HG03025 (cell line): ENCODE measurements at regions not wholly inside any gene's neighbourhood (a gene's known extent, or its start where the extent isn't known, plus 50 kb on each side); places are given as distances from the start of the nearest gene placed in this dataset.

Experiments used
- ATAC-seq: cut with Tn5 transposase; IDR thresholded peaks from one replicate; pipeline ENCODE4 v1.9.1; 2021; ENCODE audit warnings: mild to moderate bottlenecking, moderate library complexity; ENCODE audit not compliant: unreplicated experiment, low FRiP score

DNA sequence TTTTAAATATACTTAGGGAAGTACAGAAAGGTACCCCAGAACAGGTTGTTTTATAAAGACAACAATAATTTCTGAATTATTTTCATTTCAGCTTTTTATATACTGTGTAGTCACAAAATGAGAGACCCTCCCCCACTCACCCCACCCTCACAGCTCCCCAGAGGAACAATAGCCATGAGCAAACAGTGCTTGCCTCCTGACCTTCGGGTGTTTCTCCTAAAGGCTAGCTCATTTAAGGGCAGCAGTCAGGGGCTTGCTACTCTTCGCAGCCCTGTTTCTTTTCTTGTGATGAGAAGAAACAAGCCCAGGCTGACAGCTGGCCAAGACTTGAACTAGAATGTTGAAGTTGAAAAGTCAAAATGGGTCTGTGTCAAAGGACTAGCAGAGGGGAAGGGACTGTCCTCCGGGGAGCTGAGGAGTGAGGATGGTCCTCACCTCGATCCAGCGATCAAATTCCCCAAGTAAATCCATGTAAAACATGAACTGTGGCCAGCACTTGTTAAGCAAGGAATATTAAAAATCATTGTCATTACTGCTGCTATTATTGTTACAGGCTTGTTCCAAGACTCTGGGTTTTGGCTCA is 133.8 kb upstream of the ARHGAP5 start:
- ATAC-seq: no peak

GRCh38 chr14:31943861-31944255 is 133.2 kb upstream of the ARHGAP5 start:
- ATAC-seq: no peak

DNA sequence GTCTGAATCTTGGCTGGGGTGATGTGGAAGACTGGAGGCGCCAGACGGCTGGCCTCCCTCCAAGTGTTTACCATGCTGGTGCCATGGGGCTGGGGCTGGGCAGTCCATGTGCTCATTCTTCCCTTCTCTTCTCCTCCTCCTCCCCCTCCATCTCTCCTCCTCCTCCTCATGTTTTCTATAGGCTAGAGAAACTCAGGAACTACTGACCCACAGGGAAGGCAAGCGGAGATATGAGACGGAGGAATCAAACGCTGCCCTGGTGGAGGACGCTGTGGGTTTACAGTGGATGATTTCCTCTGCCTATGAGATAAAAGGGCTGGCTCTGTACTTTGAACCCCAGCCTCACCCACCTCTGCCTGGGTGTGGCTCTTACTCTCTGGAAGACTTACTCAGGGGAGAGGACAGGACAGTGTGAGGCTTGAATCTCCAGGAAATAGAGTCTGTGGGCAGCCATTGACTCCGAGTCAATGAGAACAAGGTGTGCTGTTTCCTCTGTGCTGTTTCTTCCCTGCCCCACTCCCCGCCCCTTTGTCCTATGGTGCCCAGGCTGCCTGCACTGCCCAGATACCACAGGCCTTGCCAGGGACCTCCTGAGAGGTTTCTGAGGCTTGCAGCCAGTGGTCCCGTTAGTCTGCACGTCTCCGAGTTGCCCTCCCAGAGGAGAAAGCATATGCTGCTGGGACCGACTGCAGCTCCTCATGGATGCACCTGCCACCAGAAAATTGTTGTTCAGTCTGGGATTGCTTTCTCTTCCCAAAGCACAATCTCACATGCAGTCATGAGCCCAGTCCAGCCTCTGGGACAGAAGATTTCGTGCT is 132.6 kb upstream of the ARHGAP5 start:
- ATAC-seq: peak; percentile 7

GRCh38 chr14:31945074-31945613 is 132.0 kb upstream of the ARHGAP5 start:
- ATAC-seq: peak; percentile 78

GRCh38 chr14:31945701-31946100 is 131.4 kb upstream of the ARHGAP5 start:
- ATAC-seq: no peak

- ATAC-seq: no peak
These were observed 130.0 kb upstream of the ARHGAP5 start for GRCh38 chr14:31947076-31947475.

- no peak for ATAC-seq
These were observed 129.2 kb upstream of the ARHGAP5 start for GRCh38 chr14:31947680-31948595.

DNA sequence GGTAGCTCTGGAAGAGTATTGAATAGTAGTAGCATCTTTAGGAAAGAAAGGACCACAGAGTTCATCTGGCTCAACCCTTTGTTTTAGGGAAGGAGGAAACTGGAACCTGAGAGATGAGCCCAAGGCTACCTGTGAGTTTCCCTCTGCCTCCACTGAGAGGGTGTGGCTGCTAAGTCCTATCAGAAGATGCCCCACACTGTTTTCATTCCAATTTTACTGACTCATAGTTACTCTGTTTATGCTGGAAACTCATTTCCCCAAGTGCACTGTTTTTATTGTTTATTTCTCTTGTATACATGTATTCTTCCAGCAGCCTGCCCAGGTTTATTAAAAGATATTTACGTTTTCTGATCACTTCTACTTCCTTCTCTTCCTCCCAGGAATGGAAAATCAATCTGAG is 127.4 kb upstream of the ARHGAP5 start:
- ATAC-seq: no peak

DNA sequence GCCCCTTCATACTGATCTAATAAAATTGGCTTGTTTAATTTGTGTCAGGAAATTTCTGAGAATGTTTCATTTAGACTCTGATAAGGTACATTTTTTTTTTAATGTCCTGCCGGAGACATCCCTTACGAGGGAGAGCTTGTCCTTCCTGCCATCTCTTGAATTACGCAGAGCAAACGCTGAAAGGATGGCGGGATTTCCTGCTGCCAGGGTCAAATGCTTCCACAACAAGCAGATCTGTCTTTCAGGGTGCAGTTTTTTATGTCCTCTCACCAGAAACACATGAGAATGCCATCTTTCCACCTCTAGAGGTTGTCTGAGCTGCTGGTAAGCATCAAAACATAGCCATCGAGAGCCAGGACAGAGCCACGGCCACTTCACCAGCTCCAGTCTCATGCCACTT is 126.8 kb upstream of the ARHGAP5 start:
- no peak for ATAC-seq

- no peak for ATAC-seq
These were observed 126.1 kb upstream of the ARHGAP5 start for GRCh38 chr14:31950764-31951637.

DNA sequence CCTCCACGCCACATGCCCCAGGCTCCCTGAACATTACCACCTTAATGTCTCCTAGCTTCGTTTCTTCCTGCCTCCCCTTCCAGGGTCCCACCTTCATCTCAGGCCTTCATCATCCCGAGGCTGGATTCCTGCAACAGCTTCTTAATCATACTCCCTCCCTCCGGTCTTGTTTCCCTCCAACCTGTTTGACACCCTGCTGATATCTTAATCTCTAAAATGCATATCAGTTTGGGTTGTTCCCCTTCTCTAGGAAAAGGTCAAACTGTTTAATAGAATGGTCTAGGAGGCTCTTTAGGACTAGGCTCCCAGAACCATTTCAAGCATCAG is 125.5 kb upstream of the ARHGAP5 start:
- ATAC-seq: no peak

DNA sequence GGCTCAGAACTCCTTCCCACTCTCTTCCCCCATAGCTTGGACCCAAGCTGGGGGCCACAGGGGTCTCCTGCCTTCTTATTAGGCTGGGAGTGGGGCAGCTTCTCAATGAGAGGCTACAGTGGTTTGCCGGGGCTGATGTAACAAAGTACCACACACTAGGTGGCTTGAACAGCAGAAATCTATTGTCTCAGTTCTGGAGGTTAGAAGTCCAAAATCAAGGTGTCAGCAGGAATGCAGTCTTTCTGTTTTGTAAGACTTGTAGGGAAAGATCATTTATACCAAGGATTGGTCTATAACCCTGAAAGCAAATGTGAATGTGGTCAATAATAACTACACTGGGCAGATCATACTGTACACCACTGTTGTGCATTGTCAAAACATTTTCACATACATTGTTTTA is 124.5 kb upstream of the ARHGAP5 start:
- no peak for ATAC-seq

- ATAC-seq: no peak
These were observed 123.9 kb upstream of the ARHGAP5 start for GRCh38 chr14:31953210-31953609.

- no peak for ATAC-seq
These were observed 122.1 kb upstream of the ARHGAP5 start for GRCh38 chr14:31954991-31955390.

DNA sequence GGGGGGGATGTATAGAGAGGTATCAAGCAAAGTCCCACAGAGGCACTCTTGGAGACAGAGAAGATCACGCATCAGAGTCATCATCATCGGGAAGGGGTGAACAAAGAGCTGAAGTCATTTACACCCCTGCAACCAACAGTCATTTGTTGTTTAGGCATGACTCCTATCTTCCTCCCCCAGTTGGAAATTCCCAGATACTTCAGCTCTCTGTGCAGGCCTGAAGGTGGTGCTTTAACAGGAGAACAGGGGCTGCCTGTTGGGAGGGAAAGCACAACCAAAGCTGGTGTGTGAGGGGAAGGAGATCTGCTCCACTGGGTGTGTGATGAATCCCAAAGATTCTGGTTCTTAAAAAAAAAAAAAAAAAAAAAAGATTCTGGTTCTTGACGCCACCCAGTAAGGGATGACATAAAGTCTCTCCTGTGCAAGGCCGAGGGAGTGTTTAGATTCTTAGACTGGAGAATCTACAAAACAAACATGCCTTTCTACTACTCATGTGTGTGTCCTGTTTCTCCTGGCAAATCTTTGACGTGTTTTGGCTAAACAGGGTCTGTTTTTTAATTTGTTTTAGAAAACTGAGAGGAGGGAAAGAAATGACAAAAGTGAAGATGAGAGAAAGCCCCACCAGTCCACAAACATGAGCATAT is 121.0 kb upstream of the ARHGAP5 start:
- no peak for ATAC-seq

DNA sequence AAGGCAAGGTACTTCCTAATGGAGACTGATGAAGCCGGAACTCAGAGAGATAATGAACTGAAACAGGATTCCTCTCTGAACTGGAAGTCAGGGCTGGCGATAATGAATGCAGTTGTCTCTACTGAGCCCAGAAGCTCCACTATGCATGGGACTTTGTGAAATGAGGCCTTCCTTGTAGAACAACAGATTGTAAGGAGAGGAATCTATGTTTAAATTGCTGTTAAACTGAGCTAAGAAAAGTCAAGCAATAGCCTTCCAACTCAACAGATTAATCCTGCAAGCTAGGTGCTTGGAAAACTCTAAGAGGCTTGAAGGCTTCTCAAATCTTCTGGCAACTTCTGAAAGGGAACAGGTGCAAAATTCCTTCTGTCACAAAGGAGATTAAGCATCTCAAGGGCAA is 119.5 kb upstream of the ARHGAP5 start:
- ATAC-seq: no peak

- ATAC-seq: no peak
These were observed 117.1 kb upstream of the ARHGAP5 start for GRCh38 chr14:31960039-31960438.

DNA sequence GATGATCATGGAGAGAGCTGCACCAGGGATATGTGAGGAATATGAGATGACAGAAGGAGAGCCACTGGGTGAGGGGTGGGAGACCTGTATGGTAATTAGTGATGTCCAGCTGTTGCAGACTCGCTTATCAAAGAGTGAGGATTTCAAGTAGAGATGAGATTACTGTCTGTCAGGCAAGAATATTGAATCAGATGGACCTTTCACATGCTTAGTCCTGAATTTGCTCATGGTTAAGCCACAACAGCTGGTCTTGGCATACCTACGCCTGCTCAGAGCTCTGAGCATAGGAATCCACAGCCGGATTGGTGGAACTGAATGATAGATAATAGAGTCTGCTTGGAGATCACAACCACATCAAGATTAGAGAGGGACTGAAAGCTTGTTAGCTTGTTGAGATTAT is 115.2 kb upstream of the ARHGAP5 start:
- ATAC-seq: no peak

- no peak for ATAC-seq
These were observed 114.2 kb upstream of the ARHGAP5 start for GRCh38 chr14:31962920-31963319.

DNA sequence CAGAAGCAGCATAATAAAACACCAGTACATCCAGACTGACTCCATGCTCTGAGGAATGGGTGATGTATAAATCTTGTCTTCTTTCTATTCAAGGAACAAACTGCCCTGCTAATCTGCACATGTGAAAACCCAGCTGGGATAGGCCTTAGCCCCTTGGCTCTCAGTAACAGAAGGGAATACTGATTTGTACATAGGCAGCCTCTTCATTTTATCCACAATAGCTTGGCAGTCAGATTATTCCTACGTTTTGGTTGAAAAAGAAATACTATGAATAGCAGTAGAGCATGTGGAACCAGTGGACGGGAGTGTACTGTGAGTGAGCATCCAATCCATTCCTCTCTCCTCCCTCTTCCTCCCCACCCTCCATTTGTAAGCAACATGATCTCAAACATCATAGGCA is 113.5 kb upstream of the ARHGAP5 start:
- ATAC-seq: no peak
